ENCODE measurements at regions not wholly inside any gene's neighbourhood (a gene's known extent, or its start where the extent isn't known, plus 50 kb on each side); places are given as distances from the start of the nearest gene placed in this dataset.

- H3K9me3 ChIP-seq = no peaks in the 10 kb centered on the region
- TF ChIP-seq POLR2AphosphoS5 (IDR thresholded peaks at IDR 0.05) = no peak
- no peaks in the 10 kb centered on the region for H3K4me1 ChIP-seq (replicated peaks)
- H3K27me3 ChIP-seq (replicated peaks; ENCODE audit: insufficient read depth) = no peaks in the 10 kb centered on the region
- no peak overlapping the region for H3K4me3 ChIP-seq
- no peak overlapping the region for H3K27ac ChIP-seq
- H3K36me3 ChIP-seq = no peaks in the 10 kb centered on the region
- intact Hi-C loops (cut with DNase I) = no loop called here
- WGBS = 90% methylated on average over 5 of the region's 5 CpGs
- DNase-seq (ENCODE audit: low spot score) = no peak
These were observed 981.5 kb downstream of the SORCS1 start for GRCh38 chr10:106183041-106183440.

GRCh38 chr10:106182542-106182941 lies 982.0 kb downstream of the SORCS1 start:
- intact Hi-C loops (cut with DNase I) = no loop called here
- no peak overlapping the region for H3K27ac ChIP-seq
- H3K36me3 ChIP-seq = no peaks in the 10 kb centered on the region
- no peaks in the 10 kb centered on the region for H3K9me3 ChIP-seq
- H3K4me3 ChIP-seq = no peak overlapping the region
- no peak for DNase-seq (ENCODE audit: low spot score)
- H3K27me3 ChIP-seq (replicated peaks; ENCODE audit: insufficient read depth) = no peaks in the 10 kb centered on the region
- TF ChIP-seq POLR2A (IDR thresholded peaks at IDR 0.05) (no peak), POLR2AphosphoS5 (IDR thresholded peaks at IDR 0.05) (no peak)
- no peaks in the 10 kb centered on the region for H3K4me1 ChIP-seq (replicated peaks)

GRCh38 chr10:106181501-106181900 lies 983.0 kb downstream of the SORCS1 start:
- H3K4me1 ChIP-seq (replicated peaks) = no peaks in the 10 kb centered on the region
- WGBS = 56% methylated on average over 3 of the region's 3 CpGs
- TF ChIP-seq POLR2AphosphoS5 (IDR thresholded peaks at IDR 0.05) = no peak
- no peak for TF ChIP-seq CTCF (IDR thresholded peaks at IDR 0.05)
- no peak for TF ChIP-seq POLR2A (IDR thresholded peaks at IDR 0.05)
- H3K27me3 ChIP-seq (replicated peaks; ENCODE audit: insufficient read depth) = no peaks in the 10 kb centered on the region
- H3K9me3 ChIP-seq = no peaks in the 10 kb centered on the region
- no peak overlapping the region for H3K27ac ChIP-seq
- intact Hi-C loops (cut with DNase I) = no loop called here
- no peaks in the 10 kb centered on the region for H3K36me3 ChIP-seq
- no peak for DNase-seq (ENCODE audit: low spot score)
- H3K4me3 ChIP-seq = no peak overlapping the region

GRCh38 chr10:106179430-106179829 lies 985.1 kb downstream of the SORCS1 start:
- no peaks in the 10 kb centered on the region for H3K36me3 ChIP-seq
- H3K4me3 ChIP-seq = no peak overlapping the region
- TF ChIP-seq POLR2A (IDR thresholded peaks at IDR 0.05) (no peak), POLR2AphosphoS5 (IDR thresholded peaks at IDR 0.05) (no peak), CTCF (IDR thresholded peaks at IDR 0.05) (no peak)
- no peaks in the 10 kb centered on the region for H3K9me3 ChIP-seq
- H3K27ac ChIP-seq = no peak overlapping the region
- DNase-seq (ENCODE audit: low spot score) = no peak
- H3K4me1 ChIP-seq (replicated peaks) = no peaks in the 10 kb centered on the region
- intact Hi-C loops (cut with DNase I) = no loop called here
- H3K27me3 ChIP-seq (replicated peaks; ENCODE audit: insufficient read depth) = no peaks in the 10 kb centered on the region

GRCh38 chr10:106175760-106176377 lies 988.6 kb downstream of the SORCS1 start:
- Histone ChIP-seq H3K9me3 (no peaks in the 10 kb centered on the region), H3K27ac (no peak overlapping the region), H3K36me3 (no peaks in the 10 kb centered on the region), H3K4me1 (replicated peaks) (no peaks in the 10 kb centered on the region), H3K27me3 (replicated peaks; ENCODE audit: insufficient read depth) (no peaks in the 10 kb centered on the region), H3K4me3 (no peak overlapping the region)
- no peak for DNase-seq (ENCODE audit: low spot score)
- intact Hi-C loops (cut with DNase I) = no loop called here
- WGBS = 55% methylated on average over 5 of the region's 5 CpGs
- TF ChIP-seq CTCF (IDR thresholded peaks at IDR 0.05) = peak in 1 of 4 experiments; percentile 6
- no peak for TF ChIP-seq POLR2AphosphoS5 (IDR thresholded peaks at IDR 0.05)

GRCh38 chr10:106173838-106174237 lies 990.7 kb downstream of the SORCS1 start:
- Histone ChIP-seq H3K9me3 (no peaks in the 10 kb centered on the region), H3K4me1 (replicated peaks) (no peaks in the 10 kb centered on the region), H3K27ac (no peak overlapping the region), H3K36me3 (no peaks in the 10 kb centered on the region), H3K27me3 (replicated peaks; ENCODE audit: insufficient read depth) (no peaks in the 10 kb centered on the region), H3K4me3 (no peak overlapping the region)
- no peak for DNase-seq (ENCODE audit: low spot score)
- intact Hi-C loops (cut with DNase I) = no loop called here
- 70% methylated on average over 3 of the region's 3 CpGs for WGBS
- TF ChIP-seq POLR2A (IDR thresholded peaks at IDR 0.05) (no peak), POLR2AphosphoS5 (IDR thresholded peaks at IDR 0.05) (no peak), CTCF (IDR thresholded peaks at IDR 0.05) (no peak)
